Sigmoid colon (tissue), 6 donors: ENCODE measurements at regions not wholly inside any gene's neighbourhood (a gene's known extent, or its start where the extent isn't known, plus 50 kb on each side); places are given as distances from the start of the nearest gene placed in this dataset.

Experiments
- DNase-seq: peaks from one replicate; pipeline ENCODE4 v3.0.0-alpha.2; 2019
- H3K27ac ChIP-seq, 4 donors: fragments of 200-600 bp; sonication (generic); one replicate each; pipeline ENCODE4 v1.5.1; 2016 to 2019; ENCODE audit warnings: mild to moderate bottlenecking in 1 of 4
- H3K27me3 ChIP-seq, 3 donors: fragments of 200-600 bp; sonication (generic); one replicate each; pipeline ENCODE4 v1.5.1; 2019; ENCODE audit warnings: mild to moderate bottlenecking in 1 of 3
- H3K36me3 ChIP-seq, 4 donors: fragments of 200-600 bp; sonication (generic); one replicate each; pipeline ENCODE4 v1.5.1; 2016 to 2019
- H3K4me1 ChIP-seq, 4 donors: fragments of 200-600 bp; sonication (generic); one replicate each; pipeline ENCODE4 v1.5.1; 2017 to 2019
- H3K4me3 ChIP-seq, 4 donors: fragments of 200-600 bp; sonication (generic); one replicate each; pipeline ENCODE4 v1.5.1; 2017 to 2019; ENCODE audit warnings: mild to moderate bottlenecking in 2 of 4, moderate library complexity in 1 of 4
- H3K9me3 ChIP-seq, 4 donors: fragments of 200-600 bp in 3 of 4; sonication (generic) in 3 of 4; one replicate each; pipeline versions ENCODE4 v1.5.1 to v1.6.1; 2013 to 2019
- EP300 ChIP-seq, 4 donors: sonication (generic); formaldehyde crosslinking; IDR thresholded peaks; one replicate each; pipeline ENCODE4 v1.6.1; 2017; ENCODE audit warnings: antibody characterized with exemption in 4 of 4
- POLR2A ChIP-seq, 2 donors: fragments of 450-650 bp; IDR thresholded peaks; one replicate each; pipeline ENCODE4 v1.6.1; 2016; ENCODE audit warnings: antibody characterized with exemption in 2 of 2, mild to moderate bottlenecking in 2 of 2, moderate library complexity in 2 of 2
- POLR2AphosphoS5 ChIP-seq, 4 donors: sonication (generic); formaldehyde crosslinking; IDR thresholded peaks; one replicate each; pipeline ENCODE4 v1.6.1; 2017; ENCODE audit warnings: antibody characterized with exemption in 4 of 4
- WGBS, 2 donors: extraction: QIAGEN DNeasy Blood & Tissue Kit; methylation state at CpG; one replicate each; pipeline ENCODE4 v1.1.7; 2013; 5-methylcytosine and 5-hydroxymethylcytosine counted together
- intact Hi-C: fragments of 100-400 bp; cut with DNase I; formaldehyde crosslinking; loops from one replicate; pipeline ENCODE4 v1.15.1; 2023
- TF ChIP-seq, protein P1 (sequence below), 4 experiments: fragments of 450-650 bp in 3 of 4; fragments of 200-600 bp in 1 of 4; IDR thresholded peaks; one replicate each; pipeline ENCODE4 v1.5.1; 2016 to 2019; ENCODE audit warnings: antibody characterized with exemption in 4 of 4, mild to moderate bottlenecking in 3 of 4, moderate library complexity in 2 of 4
- donor health status: healthy with polysubstance abuse.
- donor health status: healthy.

DNA sequence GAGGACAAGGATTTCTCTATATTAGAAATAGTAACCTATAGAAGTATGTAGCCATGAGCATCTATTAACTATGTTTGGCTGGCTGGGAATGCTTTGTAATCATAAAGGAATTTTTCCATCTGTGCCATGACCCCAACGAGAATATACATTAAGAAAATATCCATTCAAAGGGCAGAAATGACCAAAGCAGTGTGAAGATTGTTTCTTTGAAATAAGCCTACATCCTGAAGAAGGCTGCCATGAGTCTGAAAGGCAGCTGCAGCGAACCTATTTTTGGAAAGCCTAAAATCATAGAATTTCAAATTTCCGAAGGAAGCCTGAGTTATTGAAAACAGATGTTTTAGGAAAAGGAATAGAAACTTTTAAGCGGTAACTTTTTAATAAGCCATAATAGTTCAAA is 244.2 kb upstream of the FOXK1 start:
- Histone ChIP-seq H3K4me1 (no peaks in the 10 kb centered on the region), H3K4me3 (no peak overlapping the region), H3K9me3 (no peaks in the 10 kb centered on the region), H3K36me3 (no peaks in the 10 kb centered on the region), H3K27me3 (no peaks in the 10 kb centered on the region), H3K27ac (no peak overlapping the region)
- intact Hi-C loops = no loop called here
- TF ChIP-seq EP300 (IDR thresholded peaks at IDR 0.05) (no peak), POLR2AphosphoS5 (IDR thresholded peaks at IDR 0.05) (no peak), POLR2A (IDR thresholded peaks at IDR 0.05) (no peak)
- TF ChIP-seq, protein P1, sequence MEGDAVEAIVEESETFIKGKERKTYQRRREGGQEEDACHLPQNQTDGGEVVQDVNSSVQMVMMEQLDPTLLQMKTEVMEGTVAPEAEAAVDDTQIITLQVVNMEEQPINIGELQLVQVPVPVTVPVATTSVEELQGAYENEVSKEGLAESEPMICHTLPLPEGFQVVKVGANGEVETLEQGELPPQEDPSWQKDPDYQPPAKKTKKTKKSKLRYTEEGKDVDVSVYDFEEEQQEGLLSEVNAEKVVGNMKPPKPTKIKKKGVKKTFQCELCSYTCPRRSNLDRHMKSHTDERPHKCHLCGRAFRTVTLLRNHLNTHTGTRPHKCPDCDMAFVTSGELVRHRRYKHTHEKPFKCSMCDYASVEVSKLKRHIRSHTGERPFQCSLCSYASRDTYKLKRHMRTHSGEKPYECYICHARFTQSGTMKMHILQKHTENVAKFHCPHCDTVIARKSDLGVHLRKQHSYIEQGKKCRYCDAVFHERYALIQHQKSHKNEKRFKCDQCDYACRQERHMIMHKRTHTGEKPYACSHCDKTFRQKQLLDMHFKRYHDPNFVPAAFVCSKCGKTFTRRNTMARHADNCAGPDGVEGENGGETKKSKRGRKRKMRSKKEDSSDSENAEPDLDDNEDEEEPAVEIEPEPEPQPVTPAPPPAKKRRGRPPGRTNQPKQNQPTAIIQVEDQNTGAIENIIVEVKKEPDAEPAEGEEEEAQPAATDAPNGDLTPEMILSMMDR (IDR thresholded peaks at IDR 0.05) = no peak
- WGBS, 2 donors = 71 to 78% methylated on average over 4 of the region's 4 CpGs
- no peak for DNase-seq

DNA sequence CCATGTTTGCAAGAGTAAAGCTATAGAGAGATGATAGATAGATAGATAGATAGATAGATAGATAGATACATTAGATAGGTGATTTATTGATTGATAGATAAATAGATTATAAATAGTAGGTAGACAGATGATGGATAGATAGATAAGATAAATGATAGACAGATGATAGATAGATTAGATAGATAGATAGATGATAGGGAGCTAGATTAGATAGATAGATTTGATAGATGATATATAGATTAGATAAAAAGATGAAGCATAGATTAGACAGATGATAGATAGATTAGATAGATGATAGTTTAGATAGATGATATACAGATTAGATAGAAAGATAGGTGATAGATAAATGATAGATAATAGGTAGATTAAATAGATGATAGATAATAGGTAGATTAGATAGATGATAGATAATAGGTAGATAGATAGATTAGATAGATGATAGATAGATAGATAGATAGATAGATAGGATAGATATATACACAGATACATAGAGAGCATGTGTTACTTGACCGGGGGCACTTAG is 243.3 kb upstream of the FOXK1 start:
- Histone ChIP-seq H3K27me3 (no peaks in the 10 kb centered on the region), H3K9me3 (no peaks in the 10 kb centered on the region), H3K27ac (no peak overlapping the region), H3K4me1 (no peaks in the 10 kb centered on the region), H3K4me3 (no peak overlapping the region), H3K36me3 (no peaks in the 10 kb centered on the region)
- DNase-seq = no peak
- TF ChIP-seq EP300 (IDR thresholded peaks at IDR 0.05) (no peak), POLR2AphosphoS5 (IDR thresholded peaks at IDR 0.05) (no peak), POLR2A (IDR thresholded peaks at IDR 0.05) (no peak)
- TF ChIP-seq, protein P1 (IDR thresholded peaks at IDR 0.05) = no peak
- 91 to 95% methylated on average over 1 of the region's 1 CpG for WGBS, 2 donors
- intact Hi-C loops = no loop called here

DNA sequence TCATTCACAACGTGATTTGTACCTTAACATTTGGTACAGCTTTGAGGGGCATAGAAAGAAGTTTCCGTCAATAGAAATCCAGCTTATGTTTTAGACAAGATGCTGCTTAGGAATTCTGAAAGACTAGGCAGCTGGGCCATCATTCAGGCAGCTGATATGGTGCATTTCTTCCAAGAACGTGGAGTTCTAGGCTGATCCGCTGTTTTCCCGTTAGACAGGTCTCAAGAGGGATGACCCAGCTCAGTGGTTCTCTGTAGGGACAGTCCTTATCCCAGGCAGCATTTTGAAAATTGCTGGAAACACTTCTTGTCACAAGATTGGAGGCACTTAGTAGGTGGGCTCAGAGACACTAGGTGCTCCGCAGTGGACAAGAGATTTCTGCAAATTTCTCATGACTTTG is 242.7 kb upstream of the FOXK1 start:
- 84% methylated on average over 6 of the region's 6 CpGs for WGBS, 2 donors
- no peak overlapping the region for H3K4me3 ChIP-seq
- no peak for TF ChIP-seq EP300 (IDR thresholded peaks at IDR 0.05)

DNA sequence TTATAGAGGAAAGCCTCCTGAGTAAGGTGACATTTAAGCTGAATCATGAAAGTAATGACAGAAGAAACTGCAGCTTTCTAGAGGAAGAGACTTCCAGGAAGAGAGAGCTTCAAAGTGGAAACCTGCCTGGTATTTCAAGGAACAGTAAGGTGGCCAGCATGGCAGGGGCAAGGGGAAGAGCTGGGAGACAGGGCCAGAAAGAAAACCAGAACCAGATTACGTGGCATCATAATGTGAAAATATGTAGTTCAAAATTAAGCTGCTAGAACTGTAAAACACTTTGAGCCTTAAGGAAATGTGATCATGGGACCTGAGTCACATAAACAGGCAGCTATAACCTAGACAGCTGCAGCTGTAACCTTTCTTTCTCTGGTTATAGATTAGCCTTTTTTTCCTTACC is 238.0 kb upstream of the FOXK1 start:
- Histone ChIP-seq H3K4me3 (no peak overlapping the region), H3K27me3 (no peaks in the 10 kb centered on the region), H3K4me1 (no peaks in the 10 kb centered on the region), H3K27ac (no peak overlapping the region), H3K9me3 (no peaks in the 10 kb centered on the region), H3K36me3 (no peaks in the 10 kb centered on the region)
- intact Hi-C loops = no loop called here
- WGBS, 2 donors = 25 to 50% methylated on average over 1 of the region's 1 CpG
- no peak for DNase-seq
- TF ChIP-seq POLR2AphosphoS5 (IDR thresholded peaks at IDR 0.05) = no peak
- TF ChIP-seq EP300 (IDR thresholded peaks at IDR 0.05) = no peak
- TF ChIP-seq, protein P1 (IDR thresholded peaks at IDR 0.05) = no peak
- no peak for TF ChIP-seq POLR2A (IDR thresholded peaks at IDR 0.05)

More for the DNA sequence above, 242.7 kb upstream of the FOXK1 start:
- intact Hi-C loops = no loop called here
- Histone ChIP-seq H3K4me1 (no peaks in the 10 kb centered on the region), H3K9me3 (no peaks in the 10 kb centered on the region), H3K27ac (no peak overlapping the region), H3K27me3 (no peaks in the 10 kb centered on the region), H3K36me3 (no peaks in the 10 kb centered on the region)
- no peak for DNase-seq

DNA sequence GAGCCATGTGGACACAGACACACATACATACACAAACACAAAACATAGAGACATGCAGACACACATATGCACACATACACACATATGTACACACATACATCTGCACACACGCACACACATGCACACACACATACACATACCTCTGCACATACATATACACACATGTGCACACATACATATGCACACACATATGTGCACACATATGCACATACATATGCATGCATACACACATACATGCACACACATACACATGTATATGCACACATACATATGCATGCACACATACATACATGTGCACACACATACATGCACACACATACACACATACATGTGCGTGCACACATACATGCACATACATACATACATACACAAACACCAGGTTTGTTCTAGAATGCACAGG is 236.3 kb upstream of the FOXK1 start:
- H3K9me3 ChIP-seq = no peaks in the 10 kb centered on the region
- H3K4me3 ChIP-seq = no peak overlapping the region
- H3K27ac ChIP-seq = no peak overlapping the region
- no peaks in the 10 kb centered on the region for H3K27me3 ChIP-seq
- intact Hi-C loops = no loop called here
- H3K36me3 ChIP-seq = no peaks in the 10 kb centered on the region
- H3K4me1 ChIP-seq = no peaks in the 10 kb centered on the region
- TF ChIP-seq EP300 (IDR thresholded peaks at IDR 0.05) = no peak
- TF ChIP-seq, protein P1 (IDR thresholded peaks at IDR 0.05) = no peak
- TF ChIP-seq POLR2AphosphoS5 (IDR thresholded peaks at IDR 0.05) = no peak
- TF ChIP-seq POLR2A (IDR thresholded peaks at IDR 0.05) = no peak
- no peak for DNase-seq
- 88 to 92% methylated on average over 2 of the region's 2 CpGs for WGBS, 2 donors
